GM23338 (cell line): ENCODE measurements at regions not wholly inside any gene's neighbourhood (a gene's known extent, or its start where the extent isn't known, plus 50 kb on each side); places are given as distances from the start of the nearest gene placed in this dataset.

Experiments used
- ATAC-seq: fragments of 200-7000 bp; cut with Tn5 transposase; 3 replicates; pipeline ENCODE4 v1.9.1; 2020
- DNase-seq: peaks from one replicate; pipeline ENCODE4 v3.0.0-alpha.2; 2015; ENCODE audit warnings: low spot score
- H2AFZ ChIP-seq: fragments of 200-600 bp; sonication (generic); 2 replicates; pipeline ENCODE4 v1.8.0; 2016; ENCODE audit warnings: antibody characterized with exemption, mild to moderate bottlenecking, moderate library complexity
- H3F3A ChIP-seq: fragments of 200-600 bp; sonication (generic); replicated peaks from 2 replicates; pipeline ENCODE4 v1.8.0; 2017; ENCODE audit warnings: antibody characterized with exemption, mixed run types, low read depth
- H3K27ac ChIP-seq: fragments of 200-600 bp; sonication (generic); 2 replicates; pipeline ENCODE4 v1.6.1; 2016; ENCODE audit warnings: low read depth
- H3K27me3 ChIP-seq: fragments of 200-600 bp; sonication (generic); 2 replicates; pipeline ENCODE4 v1.8.0; 2016; ENCODE audit warnings: mild to moderate bottlenecking, mixed run types, moderate library complexity; ENCODE audit not compliant: insufficient read depth
- H3K36me3 ChIP-seq: fragments of 200-600 bp; sonication (generic); 2 replicates; pipeline ENCODE4 v1.8.0; 2016; ENCODE audit warnings: mild to moderate bottlenecking; ENCODE audit not compliant: insufficient read depth
- H3K4me1 ChIP-seq: fragments of 200-600 bp; sonication (generic); 2 replicates; pipeline ENCODE4 v1.8.0; 2016; ENCODE audit warnings: mild to moderate bottlenecking, moderate library complexity; ENCODE audit not compliant: insufficient read depth
- H3K4me2 ChIP-seq: fragments of 200-600 bp; sonication (generic); 2 replicates; pipeline ENCODE4 v1.7.1; 2017; ENCODE audit warnings: mixed run types
- H3K4me3 ChIP-seq: fragments of 200-600 bp; sonication (generic); 2 replicates; pipeline ENCODE4 v1.6.1; 2016; ENCODE audit warnings: mixed run types
- H3K79me2 ChIP-seq: fragments of 200-600 bp; sonication (generic); replicated peaks from 2 replicates; pipeline ENCODE4 v1.8.0; 2017; ENCODE audit warnings: mild to moderate bottlenecking; ENCODE audit not compliant: insufficient read depth
- H3K9me2 ChIP-seq: fragments of 200-600 bp; sonication (generic); 2 replicates; pipeline ENCODE4 v1.8.0; 2017; ENCODE audit not compliant: insufficient read depth
- H4K20me1 ChIP-seq: fragments of 200-600 bp; sonication (generic); replicated peaks from 2 replicates; pipeline ENCODE4 v1.8.0; 2017; ENCODE audit warnings: mild to moderate bottlenecking; ENCODE audit not compliant: insufficient read depth
- H3K27ac Mint-ChIP-seq: 2 replicates; pipeline ENCODE4 v1.8.0; 2020; ENCODE audit warnings: inconsistent platforms, mild to moderate bottlenecking, moderate library complexity, mixed read lengths
- H3K27me3 Mint-ChIP-seq: 3 replicates; pipeline ENCODE4 v1.8.0; 2022; ENCODE audit warnings: low read depth, mild to moderate bottlenecking, moderate library complexity, mixed read lengths, inconsistent platforms; ENCODE audit not compliant: insufficient read depth, poor library complexity
- H3K36me3 Mint-ChIP-seq: 3 replicates; pipeline ENCODE4 v1.8.0; 2021; ENCODE audit warnings: low read depth, mild to moderate bottlenecking, inconsistent platforms, moderate library complexity, mixed read lengths
- H3K4me1 Mint-ChIP-seq: 3 replicates; pipeline ENCODE4 v1.8.0; 2020; ENCODE audit warnings: mild to moderate bottlenecking, inconsistent platforms, mixed read lengths
- H3K4me3 Mint-ChIP-seq: 3 replicates; pipeline ENCODE4 v1.8.0; 2021; ENCODE audit warnings: moderate library complexity, mild to moderate bottlenecking, inconsistent platforms, mixed read lengths
- H3K9me3 Mint-ChIP-seq: 3 replicates; pipeline ENCODE4 v1.8.0; 2020; ENCODE audit warnings: moderate library complexity, mild to moderate bottlenecking, inconsistent platforms, mixed read lengths
- CREB1 ChIP-seq: fragments of 250-450 bp; sonication (Bioruptor Pico); IDR thresholded peaks from 2 replicates; pipeline ENCODE4 v1.5.0; 2020; ENCODE audit warnings: low read depth, mild to moderate bottlenecking, moderate library complexity
- ETS1 ChIP-seq: IDR thresholded peaks from 2 replicates; pipeline ENCODE4 v1.6.1; 2016; ENCODE audit warnings: antibody characterized with exemption
- EZH2phosphoT487 ChIP-seq: fragments of 200-600 bp; sonication (generic); IDR thresholded peaks from one replicate; pipeline ENCODE4 v1.8.1; 2018; ENCODE audit warnings: antibody characterized with exemption; ENCODE audit not compliant: unreplicated experiment
- JUNB ChIP-seq: IDR thresholded peaks from one replicate; pipeline ENCODE4 v1.6.1; 2016; ENCODE audit warnings: antibody characterized with exemption; ENCODE audit not compliant: unreplicated experiment
- NANOG ChIP-seq: IDR thresholded peaks from 2 replicates; pipeline ENCODE4 v1.6.1; 2016; ENCODE audit warnings: antibody characterized with exemption, borderline replicate concordance
- POLR2AphosphoS5 ChIP-seq: IDR thresholded peaks from 2 replicates; pipeline ENCODE4 v1.6.1; 2016; ENCODE audit warnings: antibody characterized with exemption, low read depth
- STAT1 ChIP-seq: IDR thresholded peaks from one replicate; pipeline ENCODE4 v1.6.1; 2016; ENCODE audit warnings: antibody characterized with exemption; ENCODE audit not compliant: unreplicated experiment
- ZNF331 ChIP-seq: fragments of 250-450 bp; sonication (Bioruptor Pico); IDR thresholded peaks from 2 replicates; pipeline ENCODE4 v1.5.0; 2020; ENCODE audit warnings: low read depth, mild to moderate bottlenecking, moderate library complexity
- TF ChIP-seq, protein P1 (sequence below): IDR thresholded peaks from one replicate; pipeline ENCODE4 v1.6.1; 2018; ENCODE audit warnings: antibody characterized with exemption; ENCODE audit not compliant: unreplicated experiment

- ATAC-seq (no peak), DNase-seq (no peak)
- Histone ChIP-seq H3K9me2 (no peaks in the 10 kb centered on the region), H4K20me1 (no peaks in the 10 kb centered on the region), H3K4me2 (no peak overlapping the region), H3K79me2 (no peaks in the 10 kb centered on the region), H3K36me3 (no peaks in the 10 kb centered on the region), H3K4me1 (no peaks in the 10 kb centered on the region), H3K4me3 (no peak overlapping the region), H2AFZ (no peak overlapping the region), H3K27ac (no peak overlapping the region), H3F3A (no peaks in the 10 kb centered on the region), H3K27me3 (no peaks in the 10 kb centered on the region)
- peaks cover 13% of the 10 kb centered on the region for H3K9me3 Mint-ChIP-seq
- H3K27ac Mint-ChIP-seq = no peak overlapping the region
- H3K4me3 Mint-ChIP-seq = no peak overlapping the region
- H3K36me3 Mint-ChIP-seq = peaks cover 30% of the 10 kb centered on the region
- no peaks in the 10 kb centered on the region; the same call in 1 of the 3 replicates for H3K4me1 Mint-ChIP-seq
- H3K27me3 Mint-ChIP-seq = peaks cover 4% of the 10 kb centered on the region
- TF ChIP-seq EZH2phosphoT487 = no peak
- no peak for TF ChIP-seq CREB1
- no peak for TF ChIP-seq NANOG
- TF ChIP-seq POLR2AphosphoS5 = no peak
- TF ChIP-seq, protein P1, sequence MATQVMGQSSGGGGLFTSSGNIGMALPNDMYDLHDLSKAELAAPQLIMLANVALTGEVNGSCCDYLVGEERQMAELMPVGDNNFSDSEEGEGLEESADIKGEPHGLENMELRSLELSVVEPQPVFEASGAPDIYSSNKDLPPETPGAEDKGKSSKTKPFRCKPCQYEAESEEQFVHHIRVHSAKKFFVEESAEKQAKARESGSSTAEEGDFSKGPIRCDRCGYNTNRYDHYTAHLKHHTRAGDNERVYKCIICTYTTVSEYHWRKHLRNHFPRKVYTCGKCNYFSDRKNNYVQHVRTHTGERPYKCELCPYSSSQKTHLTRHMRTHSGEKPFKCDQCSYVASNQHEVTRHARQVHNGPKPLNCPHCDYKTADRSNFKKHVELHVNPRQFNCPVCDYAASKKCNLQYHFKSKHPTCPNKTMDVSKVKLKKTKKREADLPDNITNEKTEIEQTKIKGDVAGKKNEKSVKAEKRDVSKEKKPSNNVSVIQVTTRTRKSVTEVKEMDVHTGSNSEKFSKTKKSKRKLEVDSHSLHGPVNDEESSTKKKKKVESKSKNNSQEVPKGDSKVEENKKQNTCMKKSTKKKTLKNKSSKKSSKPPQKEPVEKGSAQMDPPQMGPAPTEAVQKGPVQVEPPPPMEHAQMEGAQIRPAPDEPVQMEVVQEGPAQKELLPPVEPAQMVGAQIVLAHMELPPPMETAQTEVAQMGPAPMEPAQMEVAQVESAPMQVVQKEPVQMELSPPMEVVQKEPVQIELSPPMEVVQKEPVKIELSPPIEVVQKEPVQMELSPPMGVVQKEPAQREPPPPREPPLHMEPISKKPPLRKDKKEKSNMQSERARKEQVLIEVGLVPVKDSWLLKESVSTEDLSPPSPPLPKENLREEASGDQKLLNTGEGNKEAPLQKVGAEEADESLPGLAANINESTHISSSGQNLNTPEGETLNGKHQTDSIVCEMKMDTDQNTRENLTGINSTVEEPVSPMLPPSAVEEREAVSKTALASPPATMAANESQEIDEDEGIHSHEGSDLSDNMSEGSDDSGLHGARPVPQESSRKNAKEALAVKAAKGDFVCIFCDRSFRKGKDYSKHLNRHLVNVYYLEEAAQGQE = no peak
These were observed 482.0 kb downstream of the SMARCA1 start for GRCh38 chrX:129041319-129041718.

DNA sequence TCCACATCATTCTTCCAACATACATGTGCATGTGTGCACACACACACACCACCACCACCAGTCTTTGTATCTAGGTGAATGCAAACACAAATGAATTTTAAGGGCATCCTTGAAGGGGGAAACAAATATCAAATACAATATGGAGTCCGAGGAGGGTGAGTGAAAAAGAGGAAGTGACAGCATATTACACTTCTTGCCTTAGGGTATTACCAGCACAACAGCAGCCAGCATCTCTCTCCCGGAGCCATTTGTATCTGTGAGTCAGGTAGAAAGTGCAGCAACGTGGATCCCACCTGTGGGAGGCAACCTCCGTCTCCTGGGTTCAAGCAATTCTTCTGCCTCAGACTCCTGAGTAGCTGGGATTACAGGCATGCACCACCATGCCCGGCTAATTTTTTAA lies 483.2 kb downstream of the SMARCA1 start:
- no peaks in the 10 kb centered on the region; the same call in 1 of the 3 replicates for H3K4me1 Mint-ChIP-seq
- H3K27ac Mint-ChIP-seq = no peak overlapping the region

More for the DNA sequence above, 483.2 kb downstream of the SMARCA1 start:
- Histone ChIP-seq H3K9me2 (no peaks in the 10 kb centered on the region), H3K36me3 (no peaks in the 10 kb centered on the region), H3K27ac (no peak overlapping the region), H3K4me3 (no peak overlapping the region), H3K4me1 (no peaks in the 10 kb centered on the region), H3K79me2 (no peaks in the 10 kb centered on the region), H3K27me3 (no peaks in the 10 kb centered on the region), H3K4me2 (no peak overlapping the region), H4K20me1 (no peaks in the 10 kb centered on the region), H3F3A (no peaks in the 10 kb centered on the region), H2AFZ (no peak overlapping the region)
- Mint-ChIP-seq H3K27me3 (peaks cover 4% of the 10 kb centered on the region), H3K36me3 (peaks cover 25% of the 10 kb centered on the region), H3K4me3 (no peak overlapping the region), H3K9me3 (peaks cover 10% of the 10 kb centered on the region)
- no peak for TF ChIP-seq EZH2phosphoT487
- TF ChIP-seq NANOG = no peak
- no peak for TF ChIP-seq ETS1
- no peak for TF ChIP-seq STAT1
- TF ChIP-seq JUNB = no peak
- no peak for TF ChIP-seq CREB1
- no peak for TF ChIP-seq ZNF331
- no peak for TF ChIP-seq POLR2AphosphoS5
- DNase-seq (no peak), ATAC-seq (no peak)
